ENCODE measurements at regions not wholly inside any gene's neighbourhood (a gene's known extent, or its start where the extent isn't known, plus 50 kb on each side); places are given as distances from the start of the nearest gene placed in this dataset.
A peak's percentile ranks its signal among the peaks of the same experiment; 100 is the strongest.
"Not testable (repeated sequence)": the region's sequence is repeated elsewhere in the genome, so short reads cannot be mapped to it uniquely, and the experiment has no call there.

GRCh38 chr12:46635818-46636217, 190.0 kb downstream of the SLC38A4 start:
- no peaks in the 10 kb centered on the region for H3K36me3 ChIP-seq (ENCODE audit: control insufficient read depth in 2 of 2, insufficient read depth in 2 of 2, low read length in 2 of 2)
- no peak overlapping the region for H3K9ac ChIP-seq (ENCODE audit: low read depth in 1 of 2, low read length in 2 of 2)
- no peak overlapping the region for H3K27ac ChIP-seq (ENCODE audit: low read depth in 2 of 2, low read length in 2 of 2)
- no peaks in the 10 kb centered on the region for H3K27me3 ChIP-seq (ENCODE audit: control insufficient read depth in 2 of 2, insufficient read depth in 2 of 2, low read length in 2 of 2)
- H3K9me3 ChIP-seq (ENCODE audit: control insufficient read depth in 2 of 2, low read length in 2 of 2): peaks cover 0 to 2% of the 10 kb centered on the region in 2 donors
- no peaks in the 10 kb centered on the region for H3K4me1 ChIP-seq (ENCODE audit: control insufficient read depth in 2 of 2, insufficient read depth in 2 of 2, low read length in 2 of 2)
- H3K4me3 ChIP-seq (ENCODE audit: low read length in 2 of 2): no peak overlapping the region

DNA sequence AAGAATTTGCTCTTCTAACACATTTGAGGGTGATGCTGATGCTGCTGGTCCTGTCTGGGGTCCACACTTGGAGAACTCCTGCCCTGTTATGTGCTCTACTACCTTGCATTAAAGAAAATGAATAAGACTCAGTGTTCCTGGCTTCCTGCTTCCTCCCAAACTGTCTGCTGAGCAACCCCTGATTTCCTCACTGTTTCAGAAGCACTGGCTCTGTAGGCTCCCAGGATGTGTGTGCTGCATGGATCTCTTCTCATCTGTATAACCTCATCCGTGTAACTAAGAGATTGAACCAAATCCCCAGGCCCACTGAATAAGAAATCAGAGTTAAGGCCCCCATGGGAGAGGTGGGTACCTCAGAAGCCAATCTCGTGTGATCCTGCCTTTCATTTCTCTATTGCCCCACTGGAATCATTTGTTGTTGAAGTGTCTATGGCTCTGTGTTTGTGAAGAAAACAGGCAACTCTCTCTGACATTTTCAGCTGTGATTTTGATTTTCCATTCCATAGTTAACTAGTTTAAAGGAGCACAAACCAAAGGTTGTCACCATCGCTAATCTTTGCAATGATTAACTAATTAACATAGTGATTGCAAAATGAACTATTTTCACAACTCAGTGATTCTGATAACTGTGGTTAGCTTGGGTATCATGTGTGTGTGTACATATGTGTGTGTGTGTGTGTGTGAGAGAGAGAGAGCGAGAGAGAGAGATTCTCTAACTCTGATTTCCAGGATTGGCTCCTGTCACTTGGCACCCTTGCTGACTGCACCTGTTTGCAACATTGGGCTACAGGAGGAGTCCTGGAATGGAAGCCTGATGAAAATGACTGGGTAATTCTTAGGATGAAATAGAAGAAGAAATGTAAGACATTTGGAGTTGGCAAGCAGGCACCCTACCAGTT, 196.2 kb downstream of the SLC38A4 start:
- Histone ChIP-seq H3K4me1 (ENCODE audit: control insufficient read depth in 2 of 2, insufficient read depth in 2 of 2, low read length in 2 of 2) (no peaks in the 10 kb centered on the region), H3K27ac (ENCODE audit: low read depth in 2 of 2, low read length in 2 of 2) (no peak overlapping the region), H3K27me3 (ENCODE audit: control insufficient read depth in 2 of 2, insufficient read depth in 2 of 2, low read length in 2 of 2) (no peaks in the 10 kb centered on the region)

GRCh38 chr12:46628176-46628575, 197.6 kb downstream of the SLC38A4 start:
- H3K9me3 ChIP-seq (ENCODE audit: control insufficient read depth in 2 of 2, low read length in 2 of 2): no peaks in the 10 kb centered on the region
- no peak overlapping the region for H3K27ac ChIP-seq (ENCODE audit: low read depth in 2 of 2, low read length in 2 of 2)
- no peaks in the 10 kb centered on the region for H3K27me3 ChIP-seq (ENCODE audit: control insufficient read depth in 2 of 2, insufficient read depth in 2 of 2, low read length in 2 of 2)
- no peak overlapping the region for H3K4me3 ChIP-seq (ENCODE audit: low read length in 2 of 2)
- no peaks in the 10 kb centered on the region for H3K4me1 ChIP-seq (ENCODE audit: control insufficient read depth in 2 of 2, insufficient read depth in 2 of 2, low read length in 2 of 2)
- no peaks in the 10 kb centered on the region for H3K36me3 ChIP-seq (ENCODE audit: control insufficient read depth in 2 of 2, insufficient read depth in 2 of 2, low read length in 2 of 2)
- no peak overlapping the region for H3K9ac ChIP-seq (ENCODE audit: low read depth in 1 of 2, low read length in 2 of 2)

More for the DNA sequence above, 196.2 kb downstream of the SLC38A4 start:
- no peaks in the 10 kb centered on the region for H3K36me3 ChIP-seq (ENCODE audit: control insufficient read depth in 2 of 2, insufficient read depth in 2 of 2, low read length in 2 of 2)
- no peak overlapping the region for H3K9ac ChIP-seq (ENCODE audit: low read depth in 1 of 2, low read length in 2 of 2)
- no peak overlapping the region for H3K4me3 ChIP-seq (ENCODE audit: low read length in 2 of 2)
- H3K9me3 ChIP-seq (ENCODE audit: control insufficient read depth in 2 of 2, low read length in 2 of 2): no peaks in the 10 kb centered on the region

DNA sequence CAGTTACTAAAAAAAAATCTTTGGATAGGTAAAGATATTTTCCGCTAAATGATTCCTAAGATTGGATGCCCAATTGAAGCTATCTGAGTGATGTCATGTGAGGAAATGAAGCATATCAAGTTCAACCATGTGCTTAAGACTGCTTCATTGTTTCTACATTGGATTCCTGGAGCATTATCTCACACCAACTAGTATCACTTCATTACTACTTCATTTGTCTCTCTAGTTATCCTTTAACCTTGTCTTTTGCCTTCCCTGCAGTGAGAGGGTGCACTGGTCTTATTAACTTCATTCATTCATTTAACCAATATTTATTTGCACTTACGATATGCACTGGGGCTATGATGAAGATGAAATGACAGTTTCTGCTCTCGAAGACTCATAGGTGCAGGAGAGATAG, 198.1 kb downstream of the SLC38A4 start:
- H3K4me1 ChIP-seq (ENCODE audit: control insufficient read depth in 2 of 2, insufficient read depth in 2 of 2, low read length in 2 of 2): no peaks in the 10 kb centered on the region
- H3K9ac ChIP-seq (ENCODE audit: low read depth in 1 of 2, low read length in 2 of 2): no peak overlapping the region

GRCh38 chr12:46619474-46619873, 206.3 kb downstream of the SLC38A4 start:
- H3K27ac ChIP-seq (ENCODE audit: low read depth in 2 of 2, low read length in 2 of 2); H3K9me3 ChIP-seq (ENCODE audit: control insufficient read depth in 2 of 2, low read length in 2 of 2); H3K4me1 ChIP-seq (ENCODE audit: control insufficient read depth in 2 of 2, insufficient read depth in 2 of 2, low read length in 2 of 2); H3K36me3 ChIP-seq (ENCODE audit: control insufficient read depth in 2 of 2, insufficient read depth in 2 of 2, low read length in 2 of 2); H3K9ac ChIP-seq (ENCODE audit: low read depth in 1 of 2, low read length in 2 of 2); H3K4me3 ChIP-seq (ENCODE audit: low read length in 2 of 2); H3K27me3 ChIP-seq (ENCODE audit: control insufficient read depth in 2 of 2, insufficient read depth in 2 of 2, low read length in 2 of 2): not testable (repeated sequence)

More for the DNA sequence above, 198.1 kb downstream of the SLC38A4 start:
- no peak overlapping the region for H3K4me3 ChIP-seq (ENCODE audit: low read length in 2 of 2)
- no peaks in the 10 kb centered on the region for H3K27me3 ChIP-seq (ENCODE audit: control insufficient read depth in 2 of 2, insufficient read depth in 2 of 2, low read length in 2 of 2)
- no peaks in the 10 kb centered on the region for H3K9me3 ChIP-seq (ENCODE audit: control insufficient read depth in 2 of 2, low read length in 2 of 2)
- H3K27ac ChIP-seq (ENCODE audit: low read depth in 2 of 2, low read length in 2 of 2): no peak overlapping the region
- no peaks in the 10 kb centered on the region for H3K36me3 ChIP-seq (ENCODE audit: control insufficient read depth in 2 of 2, insufficient read depth in 2 of 2, low read length in 2 of 2)

GRCh38 chr12:46617737-46618136, 208.1 kb downstream of the SLC38A4 start:
- H3K4me3 ChIP-seq (ENCODE audit: low read length in 2 of 2); H3K9me3 ChIP-seq (ENCODE audit: control insufficient read depth in 2 of 2, low read length in 2 of 2); H3K36me3 ChIP-seq (ENCODE audit: control insufficient read depth in 2 of 2, insufficient read depth in 2 of 2, low read length in 2 of 2); H3K27ac ChIP-seq (ENCODE audit: low read depth in 2 of 2, low read length in 2 of 2); H3K4me1 ChIP-seq (ENCODE audit: control insufficient read depth in 2 of 2, insufficient read depth in 2 of 2, low read length in 2 of 2); H3K9ac ChIP-seq (ENCODE audit: low read depth in 1 of 2, low read length in 2 of 2); H3K27me3 ChIP-seq (ENCODE audit: control insufficient read depth in 2 of 2, insufficient read depth in 2 of 2, low read length in 2 of 2): not testable (repeated sequence)

- Histone ChIP-seq H3K27ac (ENCODE audit: low read depth in 2 of 2, low read length in 2 of 2) (no peak overlapping the region), H3K9me3 (ENCODE audit: control insufficient read depth in 2 of 2, low read length in 2 of 2) (no peaks in the 10 kb centered on the region), H3K36me3 (ENCODE audit: control insufficient read depth in 2 of 2, insufficient read depth in 2 of 2, low read length in 2 of 2) (no peaks in the 10 kb centered on the region), H3K4me3 (ENCODE audit: low read length in 2 of 2) (no peak overlapping the region), H3K9ac (ENCODE audit: low read depth in 1 of 2, low read length in 2 of 2) (no peak overlapping the region), H3K27me3 (ENCODE audit: control insufficient read depth in 2 of 2, insufficient read depth in 2 of 2, low read length in 2 of 2) (no peaks in the 10 kb centered on the region), H3K4me1 (ENCODE audit: control insufficient read depth in 2 of 2, insufficient read depth in 2 of 2, low read length in 2 of 2) (no peaks in the 10 kb centered on the region)
Observed at GRCh38 chr12:46617167-46617566, 208.6 kb downstream of the SLC38A4 start.

DNA sequence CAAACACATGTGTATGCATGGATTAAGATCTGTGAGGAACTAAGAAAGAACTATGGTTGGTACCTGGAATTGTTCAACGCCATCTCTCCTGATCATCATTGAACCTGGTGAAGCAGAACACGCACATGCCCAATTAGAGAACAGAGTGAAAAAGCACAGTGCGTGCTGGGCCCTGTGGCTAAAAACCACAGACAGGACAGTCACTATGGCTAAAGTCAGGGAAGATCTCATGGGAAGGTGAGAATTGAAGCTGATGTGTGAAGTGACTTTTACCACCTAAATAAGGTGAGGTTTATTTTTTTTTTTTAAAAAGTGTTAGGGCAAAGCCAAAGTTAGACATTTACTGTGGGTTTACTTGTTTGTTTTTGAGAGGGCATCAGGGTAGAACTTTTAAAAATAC, 215.0 kb downstream of the SLC38A4 start:
- H3K27me3 ChIP-seq (ENCODE audit: control insufficient read depth in 2 of 2, insufficient read depth in 2 of 2, low read length in 2 of 2): no peaks in the 10 kb centered on the region
- no peak overlapping the region for H3K27ac ChIP-seq (ENCODE audit: low read depth in 2 of 2, low read length in 2 of 2)
- no peaks in the 10 kb centered on the region for H3K9me3 ChIP-seq (ENCODE audit: control insufficient read depth in 2 of 2, low read length in 2 of 2)
- no peak overlapping the region for H3K4me3 ChIP-seq (ENCODE audit: low read length in 2 of 2)
- no peaks in the 10 kb centered on the region for H3K36me3 ChIP-seq (ENCODE audit: control insufficient read depth in 2 of 2, insufficient read depth in 2 of 2, low read length in 2 of 2)
- H3K4me1 ChIP-seq (ENCODE audit: control insufficient read depth in 2 of 2, insufficient read depth in 2 of 2, low read length in 2 of 2): no peaks in the 10 kb centered on the region
- no peak overlapping the region for H3K9ac ChIP-seq (ENCODE audit: low read depth in 1 of 2, low read length in 2 of 2)

GRCh38 chr12:46609674-46610073, 216.1 kb downstream of the SLC38A4 start:
- Histone ChIP-seq H3K4me3 (ENCODE audit: low read length in 2 of 2) (no peak overlapping the region), H3K4me1 (ENCODE audit: control insufficient read depth in 2 of 2, insufficient read depth in 2 of 2, low read length in 2 of 2) (no peaks in the 10 kb centered on the region), H3K9me3 (ENCODE audit: control insufficient read depth in 2 of 2, low read length in 2 of 2) (no peaks in the 10 kb centered on the region), H3K9ac (ENCODE audit: low read depth in 1 of 2, low read length in 2 of 2) (no peak overlapping the region), H3K27ac (ENCODE audit: low read depth in 2 of 2, low read length in 2 of 2) (no peak overlapping the region), H3K36me3 (ENCODE audit: control insufficient read depth in 2 of 2, insufficient read depth in 2 of 2, low read length in 2 of 2) (no peaks in the 10 kb centered on the region), H3K27me3 (ENCODE audit: control insufficient read depth in 2 of 2, insufficient read depth in 2 of 2, low read length in 2 of 2) (no peaks in the 10 kb centered on the region)

GRCh38 chr12:46609273-46609623, 216.5 kb downstream of the SLC38A4 start:
- H3K36me3 ChIP-seq (ENCODE audit: control insufficient read depth in 2 of 2, insufficient read depth in 2 of 2, low read length in 2 of 2): no peaks in the 10 kb centered on the region
- H3K9ac ChIP-seq (ENCODE audit: low read depth in 1 of 2, low read length in 2 of 2): no peak overlapping the region
- no peaks in the 10 kb centered on the region for H3K4me1 ChIP-seq (ENCODE audit: control insufficient read depth in 2 of 2, insufficient read depth in 2 of 2, low read length in 2 of 2)
- H3K4me3 ChIP-seq (ENCODE audit: low read length in 2 of 2): no peak overlapping the region
- no peaks in the 10 kb centered on the region for H3K27me3 ChIP-seq (ENCODE audit: control insufficient read depth in 2 of 2, insufficient read depth in 2 of 2, low read length in 2 of 2)
- peak overlapping the region in 1 of 2 donors; percentile 36 for H3K27ac ChIP-seq (ENCODE audit: low read depth in 2 of 2, low read length in 2 of 2)
- peaks cover 0 to under 1% of the 10 kb centered on the region in 2 donors for H3K9me3 ChIP-seq (ENCODE audit: control insufficient read depth in 2 of 2, low read length in 2 of 2)

All from mucosa of rectum (tissue), 2 donors.